ENCODE measurements at regions not wholly inside any gene's neighbourhood (a gene's known extent, or its start where the extent isn't known, plus 50 kb on each side); places are given as distances from the start of the nearest gene placed in this dataset.

GRCh38 chr6:103769431-103769830, 1090.3 kb downstream of the HACE1 start:
- no peak for TF ChIP-seq IRF1 (CRISPR knock-in tag; IDR thresholded peaks at IDR 0.05; ENCODE audit: low read depth)
- no peak for TF ChIP-seq ZNF530 (CRISPR knock-in tag; IDR thresholded peaks at IDR 0.05; ENCODE audit: low read depth)
- TF ChIP-seq ESRRA (CRISPR knock-in tag; IDR thresholded peaks at IDR 0.05; ENCODE audit: low read depth), result no peak
- no peak for TF ChIP-seq ELK4 (CRISPR knock-in tag; IDR thresholded peaks at IDR 0.05; ENCODE audit: borderline replicate concordance)
- no peak for TF ChIP-seq CTCF (CRISPR knock-in tag; IDR thresholded peaks at IDR 0.05)
- TF ChIP-seq JUND (CRISPR knock-in tag; IDR thresholded peaks at IDR 0.05), result no peak
- no peak for TF ChIP-seq ZNF280B (CRISPR knock-in tag; IDR thresholded peaks at IDR 0.05; ENCODE audit: borderline replicate concordance)

Data from HepG2 (cell line).